Hindlimb muscle (tissue), 1 donor: ENCODE measurements at regions not wholly inside any gene's neighbourhood (a gene's known extent, or its start where the extent isn't known, plus 50 kb on each side); places are given as distances from the start of the nearest gene placed in this dataset.

Experiments used
- DNase-seq: peaks from one replicate; pipeline ENCODE4 v3.0.0-alpha.2; 2013

DNA sequence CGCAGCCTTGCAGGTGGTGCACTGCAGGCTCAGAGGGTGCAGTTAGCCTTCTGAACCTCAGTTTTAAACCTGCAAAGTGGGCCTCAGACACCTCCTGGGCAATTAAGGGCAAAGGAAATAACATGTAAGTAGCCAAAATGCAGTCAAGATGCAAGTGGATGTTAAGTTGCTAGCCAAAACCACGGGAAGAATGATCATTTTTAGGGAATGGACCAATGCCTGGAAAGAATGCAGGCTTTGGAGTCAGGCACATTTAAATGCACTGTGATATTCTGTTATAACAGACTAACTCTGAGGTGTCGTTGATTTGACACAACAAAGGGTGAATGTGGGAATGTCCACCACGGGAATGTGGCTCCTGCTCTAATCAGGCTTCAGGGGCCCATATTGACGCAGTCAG, 57.9 kb upstream of the PTGFRN start:
- no peak for DNase-seq

DNA sequence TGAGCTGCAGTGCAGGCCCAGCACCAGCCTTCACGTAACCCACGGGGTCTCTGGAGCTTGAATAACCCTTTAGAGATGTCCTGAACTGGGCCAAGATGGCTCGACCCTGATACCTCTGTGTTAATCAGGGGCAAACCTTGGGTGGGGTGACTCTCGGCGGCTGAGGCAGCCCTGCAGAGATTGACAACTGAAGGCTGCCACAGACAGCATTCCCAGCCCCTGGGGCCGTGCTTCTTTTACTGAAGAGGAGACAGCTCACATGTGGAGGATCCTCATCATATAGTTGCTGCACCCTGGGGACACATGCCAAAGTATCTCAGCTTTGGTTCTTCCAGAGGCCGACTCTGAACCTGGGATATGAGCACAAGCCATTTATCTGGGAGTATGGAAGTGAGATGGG, 57.3 kb upstream of the PTGFRN start:
- DNase-seq: no peak

DNA sequence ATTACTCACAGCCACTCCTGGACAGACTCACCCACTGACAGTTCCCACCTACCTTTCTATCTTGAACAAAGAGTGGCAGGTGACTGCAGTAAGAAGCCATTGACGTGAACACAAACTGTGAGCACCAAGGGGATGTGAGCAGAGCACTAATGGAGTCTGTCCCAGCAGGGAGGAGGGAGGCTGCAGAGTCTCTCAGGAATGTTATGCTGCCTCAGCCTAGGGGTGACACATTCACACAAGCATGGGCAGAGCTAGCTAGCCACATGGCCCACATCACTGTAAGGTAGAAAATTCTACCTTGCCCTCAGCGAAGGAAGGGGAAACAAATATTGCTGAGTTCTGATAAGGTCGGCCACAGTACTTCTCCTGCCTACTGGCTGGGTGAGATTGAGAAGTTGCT, 56.8 kb upstream of the PTGFRN start:
- no peak for DNase-seq

DNA sequence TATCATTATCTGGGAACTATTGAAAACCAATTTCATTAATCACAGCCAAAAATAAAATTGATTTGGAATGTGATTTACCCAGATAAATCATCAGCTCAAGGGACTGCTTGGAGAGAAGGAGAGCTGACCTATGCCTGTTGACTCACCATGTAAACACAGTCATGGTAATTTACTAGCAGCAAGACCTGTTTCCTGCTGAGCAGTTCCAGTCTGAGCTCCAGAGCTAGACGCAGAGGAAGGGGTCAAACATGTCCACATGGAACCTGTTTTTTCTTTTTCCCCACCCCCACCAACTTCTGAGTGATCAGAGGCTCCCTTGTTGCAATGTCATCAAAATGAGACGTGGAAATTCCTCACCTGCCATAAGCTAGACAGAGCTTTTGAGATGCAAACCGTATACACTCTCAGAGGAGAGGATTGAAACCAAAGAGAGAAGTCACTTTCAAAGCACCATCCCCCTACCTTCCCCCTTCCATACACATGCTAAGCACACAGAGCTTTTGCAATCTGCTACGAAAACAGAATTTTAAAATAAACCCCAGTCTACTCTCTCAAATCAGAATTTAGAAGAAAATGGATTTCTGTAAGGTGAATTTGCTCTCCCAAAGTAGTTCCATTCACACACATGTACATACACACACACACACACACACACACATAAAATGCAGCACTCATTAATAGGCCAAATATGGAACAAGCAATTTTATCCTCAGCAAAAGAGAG, 55.9 kb upstream of the PTGFRN start:
- DNase-seq: no peak

DNA sequence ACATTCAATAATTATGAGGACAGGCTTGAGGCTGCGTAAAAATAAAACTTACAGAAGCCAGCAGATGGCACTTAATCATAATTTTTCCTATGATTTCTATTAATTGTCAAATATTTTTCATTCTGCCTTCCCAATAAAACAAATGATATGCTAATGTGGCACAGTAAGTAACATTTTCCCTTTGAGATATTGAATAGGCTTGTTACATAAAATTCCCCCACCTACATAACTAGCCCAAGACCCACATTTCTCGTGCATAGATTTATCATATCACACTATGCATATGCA, 55.4 kb upstream of the PTGFRN start:
- DNase-seq: no peak

DNA sequence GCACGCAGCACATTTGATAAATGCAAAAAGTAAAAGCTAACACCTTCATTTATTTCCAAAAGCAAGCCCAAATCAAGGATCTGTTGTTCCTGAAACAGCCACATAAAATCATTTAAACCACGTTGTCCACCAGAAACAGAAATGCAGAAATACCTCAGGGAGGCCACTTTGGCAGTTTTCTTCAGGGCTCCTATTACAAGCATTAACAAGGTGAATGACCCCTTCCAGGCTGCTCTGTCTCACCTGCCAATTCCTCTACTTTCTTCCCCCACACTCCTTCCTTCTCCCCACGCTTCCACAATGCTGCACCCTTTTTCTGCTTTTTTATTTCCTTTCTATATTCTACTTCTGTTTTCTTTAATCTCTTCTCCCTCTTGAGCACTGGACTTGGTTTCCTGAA, 55.0 kb upstream of the PTGFRN start:
- DNase-seq: no peak

DNA sequence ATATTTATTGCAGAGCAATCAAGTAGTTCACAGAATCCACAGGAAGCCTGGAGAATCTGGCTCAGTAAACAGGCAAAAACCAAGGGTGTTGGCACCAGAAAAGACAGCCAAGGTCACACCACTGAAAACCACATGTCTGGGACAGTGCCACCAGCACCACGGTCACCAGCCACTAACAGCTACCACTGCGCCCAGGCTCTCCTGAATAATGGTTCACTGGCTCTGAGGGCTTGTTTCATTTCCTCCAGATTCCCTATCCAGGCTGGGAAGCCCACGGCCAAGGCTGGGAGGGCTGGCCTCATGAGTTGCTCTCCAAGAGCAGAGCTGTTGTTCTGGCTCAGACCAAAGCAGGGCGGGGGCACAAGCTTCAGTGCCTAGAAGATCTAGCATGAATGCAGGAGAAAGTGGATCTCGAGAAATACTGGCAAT, 54.5 kb upstream of the PTGFRN start:
- peak; percentile 69 for DNase-seq

DNA sequence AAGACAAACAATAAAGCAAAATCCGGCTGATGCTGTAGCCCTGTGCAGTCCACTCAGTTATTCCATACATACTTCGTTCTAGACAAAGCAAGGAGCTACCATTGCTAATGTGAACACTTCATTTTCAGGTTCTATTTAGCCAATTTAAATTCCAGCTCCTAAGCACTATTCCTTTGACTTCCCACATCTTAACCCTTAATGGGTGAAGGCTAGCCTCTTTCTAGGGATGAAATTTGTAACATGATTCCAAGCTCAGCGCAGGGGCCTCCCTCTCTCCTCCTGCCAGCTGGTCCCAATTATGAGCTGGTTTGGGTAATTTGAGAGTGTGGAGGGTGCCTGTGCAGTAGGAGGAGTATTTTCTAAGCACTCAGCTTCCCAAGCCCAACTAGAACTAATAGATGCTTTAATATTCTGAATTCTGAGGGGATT, 53.9 kb upstream of the PTGFRN start:
- DNase-seq: no peak

DNA sequence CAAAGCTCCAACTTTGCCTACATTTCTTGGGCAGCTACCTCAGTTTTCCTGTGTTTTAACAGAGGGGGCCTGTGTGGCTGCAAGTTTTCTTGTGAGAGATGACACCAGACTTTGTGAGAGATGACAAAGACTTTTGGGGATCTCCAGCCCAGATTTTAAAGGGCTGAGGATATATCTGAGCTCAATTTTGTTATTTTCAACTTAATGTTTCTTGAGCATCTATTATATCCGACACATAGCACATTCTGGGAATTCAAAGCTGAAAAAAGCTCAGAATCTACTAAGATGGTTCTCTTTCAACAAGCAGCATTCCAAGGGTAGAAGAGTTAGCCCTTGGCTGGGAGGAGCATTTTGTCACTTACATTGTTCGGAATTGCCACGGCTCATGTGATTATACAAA, 53.4 kb upstream of the PTGFRN start:
- DNase-seq: no peak

DNA sequence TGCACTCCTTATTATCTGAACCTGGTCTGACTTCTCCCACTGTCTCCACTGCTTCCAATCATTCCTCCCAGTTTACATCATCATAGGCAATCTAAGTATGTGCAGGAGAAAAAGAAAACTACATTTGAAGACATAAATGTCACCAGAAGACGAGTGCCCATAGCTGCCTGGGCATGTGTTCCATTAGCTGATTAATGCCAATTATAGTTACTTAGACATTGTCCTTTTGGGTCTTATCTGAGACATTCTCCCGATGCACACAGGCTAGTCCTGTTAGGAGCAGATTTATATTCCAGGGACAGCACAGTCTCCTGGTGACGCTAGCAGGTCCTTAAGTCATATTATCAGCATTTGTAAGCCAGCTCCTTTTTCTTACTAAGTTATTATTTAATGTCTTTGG, 52.6 kb upstream of the PTGFRN start:
- DNase-seq: no peak
